Calu3 (cell line): ENCODE measurements at regions not wholly inside any gene's neighbourhood (a gene's known extent, or its start where the extent isn't known, plus 50 kb on each side); places are given as distances from the start of the nearest gene placed in this dataset.
"Not testable (repeated sequence)": the region's sequence is repeated elsewhere in the genome, so short reads cannot be mapped to it uniquely, and the experiment has no call there.

ENCODE experiments used
- BruUV-seq: library from RNA; stranded (reverse); fragments of 400-500 nt; replicated peaks from 2 replicates; lab custom pipeline; 2021; lab: Mats Ljungman, UMichigan
- CTCF ChIA-PET: fragments of 300-600 bp; sonication (Branson Sonifier 250); formaldehyde crosslinking; loops from one replicate; lab custom pipeline; 2022; ENCODE audit warnings: antibody characterized with exemption; lab: Charles Lee
- DNase-seq: peaks from one replicate; pipeline ENCODE4 v3.0.0; 2022
- H3K27ac Mint-ChIP-seq: one replicate; pipeline ENCODE4 v1.8.0; 2022; ENCODE audit warnings: mixed read lengths; ENCODE audit not compliant: unreplicated experiment
- H3K27me3 Mint-ChIP-seq: one replicate; pipeline ENCODE4 v1.8.0; 2022; ENCODE audit warnings: mixed read lengths; ENCODE audit not compliant: unreplicated experiment
- H3K36me3 Mint-ChIP-seq: one replicate; pipeline ENCODE4 v1.8.0; 2022; ENCODE audit warnings: mild to moderate bottlenecking, moderate library complexity, mixed read lengths; ENCODE audit not compliant: insufficient read depth, unreplicated experiment
- H3K4me1 Mint-ChIP-seq: one replicate; pipeline ENCODE4 v1.8.0; 2022; ENCODE audit warnings: mild to moderate bottlenecking, low read depth, mixed read lengths; ENCODE audit not compliant: unreplicated experiment
- H3K4me3 Mint-ChIP-seq: one replicate; pipeline ENCODE4 v1.8.0; 2022; ENCODE audit warnings: mild to moderate bottlenecking, low read depth, moderate library complexity, mixed read lengths; ENCODE audit not compliant: unreplicated experiment
- H3K9me3 Mint-ChIP-seq: one replicate; pipeline ENCODE4 v1.8.0; 2022; ENCODE audit warnings: low read depth, mixed read lengths; ENCODE audit not compliant: unreplicated experiment
- CTCF ChIP-seq: fragments of 200-600 bp; IDR thresholded peaks from one replicate; pipeline ENCODE4 v1.8.0; 2022; ENCODE audit warnings: antibody characterized with exemption; ENCODE audit not compliant: unreplicated experiment
- intact Hi-C: fragments of 100-400 bp; cut with micrococcal nuclease; formaldehyde crosslinking; loops from one replicate; pipeline ENCODE4 v1.10.0; 2022; ENCODE audit not compliant: unreplicated experiment

- no peaks in the 10 kb centered on the region for H3K9me3 Mint-ChIP-seq
- no peak for DNase-seq
- no TSS peak for BruUV-seq
- CTCF ChIA-PET, result no interaction called here
- H3K36me3 Mint-ChIP-seq, result peaks cover 12% of the 10 kb centered on the region
- TF ChIP-seq CTCF, result no peak
- no peaks in the 10 kb centered on the region for H3K27me3 Mint-ChIP-seq
- peaks cover 19% of the 10 kb centered on the region for H3K4me1 Mint-ChIP-seq
- H3K27ac Mint-ChIP-seq, result no peak overlapping the region
- intact Hi-C loops, result loop anchor here (5.0 kb wide), 1 partner anchor 42 kb away; no protein-coding TSS in a partner anchor
- H3K4me3 Mint-ChIP-seq, result no peak overlapping the region
Measured at GRCh38 chrX:35499071-35499862, 298.9 kb upstream of the MAGEB16 start.

DNA sequence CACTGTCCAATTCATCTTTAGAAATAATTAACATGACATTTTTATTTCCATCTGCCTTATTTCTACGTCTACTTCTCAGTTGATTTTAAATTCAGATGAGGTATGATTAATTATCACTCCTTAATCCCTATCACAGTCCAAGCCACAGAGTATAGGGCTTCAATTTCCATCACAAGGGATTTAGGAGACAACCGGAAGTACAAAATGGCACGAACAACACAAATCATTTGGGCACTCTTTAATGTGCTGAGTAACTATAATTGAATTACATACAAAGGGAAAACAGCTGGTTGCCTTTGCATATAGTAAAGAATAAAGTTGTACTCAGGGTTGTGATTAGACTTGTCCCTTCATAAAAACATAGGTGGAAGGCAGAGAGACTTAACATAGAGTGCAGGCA lies 290.4 kb upstream of the MAGEB16 start:
- Mint-ChIP-seq H3K9me3 (peaks cover 3% of the 10 kb centered on the region), H3K4me1 (peaks cover 41% of the 10 kb centered on the region), H3K4me3 (no peak overlapping the region), H3K27me3 (no peaks in the 10 kb centered on the region), H3K27ac (peak overlapping the region; percentile 22), H3K36me3 (no peaks in the 10 kb centered on the region)
- intact Hi-C loops, result no loop called here
- no TSS peak for BruUV-seq
- TF ChIP-seq CTCF, result no peak
- DNase-seq, result no peak
- CTCF ChIA-PET, result interaction anchor here (0.7 kb wide), 1 partner anchor 10 kb away, joined by 3 read pairs; no protein-coding TSS in a partner anchor

DNA sequence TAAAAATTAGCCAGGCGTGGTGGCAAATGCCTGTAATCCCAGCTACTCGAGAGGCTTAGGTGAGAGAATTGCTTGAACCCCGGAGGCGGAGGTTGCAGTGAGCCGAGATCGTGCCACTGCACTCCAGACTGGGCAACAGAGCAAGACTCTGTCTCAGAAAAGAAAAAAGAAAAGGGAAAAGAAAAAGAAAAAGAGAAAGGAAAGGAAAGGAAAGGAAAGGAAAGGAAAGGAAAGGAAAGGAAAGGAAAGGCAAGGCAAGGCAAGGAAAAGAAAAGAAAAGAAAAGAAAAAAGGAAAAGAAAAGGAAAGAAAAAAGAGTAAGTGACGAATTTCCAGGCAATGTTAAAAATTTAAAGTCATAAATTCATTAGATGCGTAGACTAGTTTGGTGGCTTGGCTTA lies 250.1 kb upstream of the MAGEB16 start:
- not testable (repeated sequence) for H3K27ac Mint-ChIP-seq

GRCh38 chrX:35557916-35558315 lies 240.2 kb upstream of the MAGEB16 start:
- no peaks in the 10 kb centered on the region for H3K27me3 Mint-ChIP-seq
- intact Hi-C loops, result no loop called here
- no peak overlapping the region for H3K4me3 Mint-ChIP-seq
- H3K27ac Mint-ChIP-seq, result no peak overlapping the region
- H3K36me3 Mint-ChIP-seq, result no peaks in the 10 kb centered on the region
- no peak for TF ChIP-seq CTCF
- no TSS peak for BruUV-seq
- CTCF ChIA-PET, result no interaction called here
- peaks cover 14% of the 10 kb centered on the region for H3K4me1 Mint-ChIP-seq
- no peak for DNase-seq
- H3K9me3 Mint-ChIP-seq, result no peaks in the 10 kb centered on the region

More for the DNA sequence above, 250.1 kb upstream of the MAGEB16 start:
- BruUV-seq, H3K4me1 Mint-ChIP-seq, H3K9me3 Mint-ChIP-seq, H3K4me3 Mint-ChIP-seq, H3K36me3 Mint-ChIP-seq, DNase-seq, intact Hi-C loops, H3K27me3 Mint-ChIP-seq, CTCF ChIA-PET: not testable (repeated sequence)

DNA sequence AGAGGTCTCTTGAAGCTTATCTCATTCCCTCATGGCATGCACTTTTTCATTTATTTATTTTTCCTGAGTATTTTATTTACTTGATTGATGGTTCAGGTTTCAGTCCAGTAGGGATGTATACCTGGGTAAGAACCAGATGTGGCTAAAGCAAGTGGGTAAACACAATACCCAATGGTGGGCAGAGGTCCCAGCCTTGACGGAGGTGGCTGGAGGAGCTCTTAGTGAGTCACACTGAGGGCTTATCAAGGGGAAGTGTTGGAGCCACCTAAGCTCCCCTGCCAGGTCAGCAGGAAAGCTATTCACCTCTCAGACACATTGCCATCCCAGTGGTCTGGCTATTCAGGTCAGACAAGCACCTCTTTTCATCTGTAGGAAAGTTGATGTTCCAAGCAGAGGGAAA lies 236.2 kb upstream of the MAGEB16 start:
- TF ChIP-seq CTCF, result no peak
- BruUV-seq, result no TSS peak
- CTCF ChIA-PET, result no interaction called here
- peak; percentile 25 for DNase-seq
- Mint-ChIP-seq H3K36me3 (no peaks in the 10 kb centered on the region), H3K4me1 (peaks cover 20% of the 10 kb centered on the region), H3K27me3 (no peaks in the 10 kb centered on the region), H3K27ac (no peak overlapping the region), H3K4me3 (no peak overlapping the region), H3K9me3 (no peaks in the 10 kb centered on the region)
- intact Hi-C loops, result no loop called here
